ENCODE measurements at regions not wholly inside any gene's neighbourhood (a gene's known extent, or its start where the extent isn't known, plus 50 kb on each side); places are given as distances from the start of the nearest gene placed in this dataset.

- TF ChIP-seq PHF8 (conservative IDR thresholded peaks at IDR 0.05; ENCODE audit: low read depth, low read length): no peak
- TF ChIP-seq GTF2F1 (IDR thresholded peaks at IDR 0.05; ENCODE audit: borderline replicate concordance, low read depth, low read length): no peak
- no peak for TF ChIP-seq SP2 (IDR thresholded peaks at IDR 0.05; ENCODE audit: low read length)
- TF ChIP-seq EGR1 (IDR thresholded peaks at IDR 0.05; ENCODE audit: borderline replicate concordance, low read depth, low read length): no peak
- no peak for TF ChIP-seq TCF12 (IDR thresholded peaks at IDR 0.05; ENCODE audit: low read depth, low read length)
- no peak for TF ChIP-seq MAX (IDR thresholded peaks at IDR 0.05)
- TF ChIP-seq GABPA (IDR thresholded peaks at IDR 0.05; ENCODE audit: borderline replicate concordance, insufficient read depth, low read length): no peak
These were observed 81.0 kb upstream of the ZBED5 start (continued) for GRCh38 chr11:10938650-10939387.

All from H1 (cell line).